Forelimb muscle (tissue), 1 donor: ENCODE measurements at regions not wholly inside any gene's neighbourhood (a gene's known extent, or its start where the extent isn't known, plus 50 kb on each side); places are given as distances from the start of the nearest gene placed in this dataset.

Experiments
- DNase-seq: peaks from one replicate; pipeline ENCODE4 v3.0.0-alpha.2; 2013; ENCODE audit warnings: low read depth

GRCh38 chr14:104291123-104292000 lies 153.0 kb downstream of the KIF26A start:
- DNase-seq, result no peak

GRCh38 chr14:104292084-104292970 lies 153.9 kb downstream of the KIF26A start:
- DNase-seq, result no peak

GRCh38 chr14:104293231-104293841 lies 154.9 kb downstream of the KIF26A start:
- no peak for DNase-seq

GRCh38 chr14:104293851-104294627 lies 155.7 kb downstream of the KIF26A start:
- no peak for DNase-seq

- no peak for DNase-seq
Measured at GRCh38 chr14:104294628-104294982, 156.2 kb downstream of the KIF26A start.

GRCh38 chr14:104294983-104295680 lies 156.7 kb downstream of the KIF26A start:
- no peak for DNase-seq

GRCh38 chr14:104295681-104296387 lies 157.4 kb downstream of the KIF26A start:
- DNase-seq, result no peak

GRCh38 chr14:104296388-104297312 lies 158.3 kb downstream of the KIF26A start:
- DNase-seq, result no peak

- DNase-seq, result no peak
Measured at GRCh38 chr14:104297313-104297704, 158.9 kb downstream of the KIF26A start.

GRCh38 chr14:104297721-104298401 lies 159.5 kb downstream of the KIF26A start:
- DNase-seq, result no peak

- no peak for DNase-seq
Measured at GRCh38 chr14:104298458-104298857, 160.1 kb downstream of the KIF26A start.

GRCh38 chr14:104299993-104300761 lies 161.8 kb downstream of the KIF26A start:
- no peak for DNase-seq

GRCh38 chr14:104301731-104302460 lies 163.5 kb downstream of the KIF26A start:
- no peak for DNase-seq

GRCh38 chr14:104302794-104303405 lies 164.5 kb downstream of the KIF26A start:
- no peak for DNase-seq

GRCh38 chr14:104303705-104304425 lies 165.5 kb downstream of the KIF26A start:
- no peak for DNase-seq
